Activated T-helper 17 cell treated with anti-CD3 and anti-CD28 coated beads, Interleukin-2, amount 50 U/mL, for 72 hours (primary cell): ENCODE measurements at regions not wholly inside any gene's neighbourhood (a gene's known extent, or its start where the extent isn't known, plus 50 kb on each side); places are given as distances from the start of the nearest gene placed in this dataset.

Source experiments
- ATAC-seq: fragments of 150-1000 bp; cut with Tn5 transposase; replicated peaks from 2 replicates; pipeline ENCODE4 v1.10.0; 2021; ENCODE audit warnings: mild to moderate bottlenecking, moderate library complexity
- H3K27ac Mint-ChIP-seq: one replicate; pipeline ENCODE4 v1.8.0; 2022; ENCODE audit warnings: mixed read lengths
- H3K27me3 Mint-ChIP-seq: one replicate; pipeline ENCODE4 v1.8.0; 2022; ENCODE audit warnings: mixed read lengths
- H3K36me3 Mint-ChIP-seq: one replicate; pipeline ENCODE4 v1.8.0; 2022; ENCODE audit warnings: low read depth, mild to moderate bottlenecking, mixed read lengths
- H3K4me1 Mint-ChIP-seq: one replicate; pipeline ENCODE4 v1.8.0; 2022; ENCODE audit warnings: mixed read lengths
- H3K4me3 Mint-ChIP-seq: one replicate; pipeline ENCODE4 v1.8.0; 2022; ENCODE audit warnings: mild to moderate bottlenecking, mixed read lengths
- H3K9me3 Mint-ChIP-seq: one replicate; pipeline ENCODE4 v1.8.0; 2022; ENCODE audit warnings: mixed read lengths

- H3K4me3 Mint-ChIP-seq: no peak overlapping the region
- no peaks in the 10 kb centered on the region for H3K27me3 Mint-ChIP-seq
- H3K4me1 Mint-ChIP-seq: no peaks in the 10 kb centered on the region
- H3K9me3 Mint-ChIP-seq: peaks cover 18% of the 10 kb centered on the region
- no peak overlapping the region for H3K27ac Mint-ChIP-seq
- no peaks in the 10 kb centered on the region for H3K36me3 Mint-ChIP-seq
- ATAC-seq: no peak
These were observed 2067.7 kb downstream of the ARAP2 start for GRCh38 chr4:34176609-34177008.

- no peak for ATAC-seq
- Mint-ChIP-seq H3K4me1 (no peaks in the 10 kb centered on the region), H3K4me3 (no peak overlapping the region), H3K27ac (no peak overlapping the region), H3K27me3 (no peaks in the 10 kb centered on the region), H3K9me3 (peaks cover 14% of the 10 kb centered on the region), H3K36me3 (no peaks in the 10 kb centered on the region)
These were observed 2065.8 kb downstream of the ARAP2 start for GRCh38 chr4:34178476-34178875.

DNA sequence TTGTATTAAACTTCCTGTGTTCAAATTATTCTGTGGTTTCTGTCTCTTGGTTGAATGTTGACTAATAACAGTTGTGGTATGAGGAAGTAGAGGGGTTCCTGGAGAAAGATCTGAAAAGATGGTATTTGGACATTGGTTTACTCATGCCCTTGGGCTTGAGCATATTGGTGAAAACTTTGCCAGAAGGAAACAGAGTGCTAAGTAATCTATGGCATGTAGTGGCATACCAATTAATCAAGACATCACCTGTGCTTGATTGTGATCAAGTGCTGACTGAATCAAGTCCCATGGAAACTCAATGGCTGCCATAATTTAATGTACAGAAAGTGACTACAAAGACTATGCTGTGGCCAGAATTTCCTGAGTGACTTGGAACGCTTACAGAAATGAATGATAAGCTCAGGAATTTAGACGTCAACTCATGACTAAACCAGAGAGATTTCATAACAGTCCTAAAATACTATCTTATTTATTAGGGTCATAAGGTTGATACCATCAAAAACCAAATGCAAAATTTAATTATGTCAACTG, 2062.9 kb downstream of the ARAP2 start:
- no peak overlapping the region for H3K27ac Mint-ChIP-seq
- H3K9me3 Mint-ChIP-seq: peaks cover 13% of the 10 kb centered on the region
- no peaks in the 10 kb centered on the region for H3K36me3 Mint-ChIP-seq
- ATAC-seq: no peak
- no peak overlapping the region for H3K4me3 Mint-ChIP-seq
- H3K27me3 Mint-ChIP-seq: no peaks in the 10 kb centered on the region
- no peaks in the 10 kb centered on the region for H3K4me1 Mint-ChIP-seq

- H3K27ac Mint-ChIP-seq: no peak overlapping the region
- no peaks in the 10 kb centered on the region for H3K4me1 Mint-ChIP-seq
- peaks cover 13% of the 10 kb centered on the region for H3K9me3 Mint-ChIP-seq
- H3K4me3 Mint-ChIP-seq: no peak overlapping the region
- ATAC-seq: no peak
- H3K36me3 Mint-ChIP-seq: no peaks in the 10 kb centered on the region
- H3K27me3 Mint-ChIP-seq: no peaks in the 10 kb centered on the region
These were observed 2062.4 kb downstream of the ARAP2 start for GRCh38 chr4:34181891-34182290.

GRCh38 chr4:34182306-34182705, 2062.0 kb downstream of the ARAP2 start:
- Mint-ChIP-seq H3K9me3 (peaks cover 13% of the 10 kb centered on the region), H3K4me1 (no peaks in the 10 kb centered on the region), H3K36me3 (no peaks in the 10 kb centered on the region), H3K4me3 (no peak overlapping the region), H3K27me3 (no peaks in the 10 kb centered on the region), H3K27ac (no peak overlapping the region)
- ATAC-seq: no peak

DNA sequence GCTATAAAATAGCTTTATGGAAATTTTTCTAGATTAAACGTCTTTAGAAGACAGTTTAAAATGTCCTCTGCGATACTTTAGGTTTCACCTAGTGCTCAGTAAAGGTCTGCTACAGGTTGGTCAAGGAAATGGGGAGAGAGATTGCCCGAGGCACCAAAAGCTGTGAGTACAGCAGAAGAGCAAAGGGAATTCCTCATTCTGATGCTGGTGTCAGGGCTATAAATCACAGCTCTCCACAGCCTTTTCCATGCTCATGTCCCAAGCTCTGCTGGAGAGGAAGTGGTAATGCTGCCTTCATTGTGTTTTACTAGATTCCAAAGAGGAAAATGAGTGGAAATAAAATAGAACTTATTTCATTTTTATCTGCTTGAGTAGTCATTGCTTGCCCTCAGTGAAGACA, 2060.4 kb downstream of the ARAP2 start:
- no peaks in the 10 kb centered on the region for H3K27me3 Mint-ChIP-seq
- no peaks in the 10 kb centered on the region for H3K36me3 Mint-ChIP-seq
- ATAC-seq: no peak
- peaks cover 16% of the 10 kb centered on the region for H3K9me3 Mint-ChIP-seq
- no peaks in the 10 kb centered on the region for H3K4me1 Mint-ChIP-seq
- H3K4me3 Mint-ChIP-seq: no peak overlapping the region
- H3K27ac Mint-ChIP-seq: no peak overlapping the region

GRCh38 chr4:34187056-34187455, 2057.3 kb downstream of the ARAP2 start:
- no peaks in the 10 kb centered on the region for H3K36me3 Mint-ChIP-seq
- peaks cover 18% of the 10 kb centered on the region for H3K9me3 Mint-ChIP-seq

DNA sequence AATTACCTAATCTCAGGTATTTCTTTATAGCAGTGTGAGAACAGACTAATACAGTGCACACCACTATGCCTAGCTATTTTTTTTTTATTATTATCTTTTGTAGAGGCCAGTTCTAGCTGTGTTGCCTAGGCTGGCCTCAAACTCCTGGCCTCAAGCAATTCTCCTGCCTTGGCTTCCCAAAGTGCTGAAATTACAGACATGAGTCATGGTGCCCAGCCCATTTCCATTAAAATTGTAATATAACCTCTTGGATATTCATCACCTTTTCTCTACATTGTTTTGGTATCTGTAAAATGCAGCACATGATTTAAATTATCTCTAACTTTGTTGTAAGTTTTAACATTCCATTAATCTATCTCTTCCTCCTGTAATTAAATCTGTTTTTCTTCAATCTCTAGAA, 2052.9 kb downstream of the ARAP2 start:
- no peaks in the 10 kb centered on the region for H3K4me1 Mint-ChIP-seq
- H3K27me3 Mint-ChIP-seq: no peaks in the 10 kb centered on the region
- no peak for ATAC-seq
- no peak overlapping the region for H3K4me3 Mint-ChIP-seq
- no peak overlapping the region for H3K27ac Mint-ChIP-seq
- no peaks in the 10 kb centered on the region for H3K36me3 Mint-ChIP-seq
- H3K9me3 Mint-ChIP-seq: peaks cover 14% of the 10 kb centered on the region

More at GRCh38 chr4:34187056-34187455, 2057.3 kb downstream of the ARAP2 start:
- no peak overlapping the region for H3K4me3 Mint-ChIP-seq
- H3K27me3 Mint-ChIP-seq: no peaks in the 10 kb centered on the region
- no peak overlapping the region for H3K27ac Mint-ChIP-seq
- H3K4me1 Mint-ChIP-seq: no peaks in the 10 kb centered on the region
- no peak for ATAC-seq

GRCh38 chr4:34193451-34194154, 2050.7 kb downstream of the ARAP2 start:
- H3K4me1 Mint-ChIP-seq: no peaks in the 10 kb centered on the region
- no peaks in the 10 kb centered on the region for H3K36me3 Mint-ChIP-seq
- H3K9me3 Mint-ChIP-seq: peaks cover 11% of the 10 kb centered on the region
- no peak overlapping the region for H3K4me3 Mint-ChIP-seq
- H3K27ac Mint-ChIP-seq: no peak overlapping the region
- no peak for ATAC-seq
- H3K27me3 Mint-ChIP-seq: no peaks in the 10 kb centered on the region

GRCh38 chr4:34194585-34194984, 2049.7 kb downstream of the ARAP2 start:
- no peak overlapping the region for H3K4me3 Mint-ChIP-seq
- H3K36me3 Mint-ChIP-seq: no peaks in the 10 kb centered on the region
- H3K4me1 Mint-ChIP-seq: no peaks in the 10 kb centered on the region
- H3K27me3 Mint-ChIP-seq: no peaks in the 10 kb centered on the region
- H3K27ac Mint-ChIP-seq: no peak overlapping the region
- H3K9me3 Mint-ChIP-seq: peaks cover 6% of the 10 kb centered on the region
- ATAC-seq: no peak

DNA sequence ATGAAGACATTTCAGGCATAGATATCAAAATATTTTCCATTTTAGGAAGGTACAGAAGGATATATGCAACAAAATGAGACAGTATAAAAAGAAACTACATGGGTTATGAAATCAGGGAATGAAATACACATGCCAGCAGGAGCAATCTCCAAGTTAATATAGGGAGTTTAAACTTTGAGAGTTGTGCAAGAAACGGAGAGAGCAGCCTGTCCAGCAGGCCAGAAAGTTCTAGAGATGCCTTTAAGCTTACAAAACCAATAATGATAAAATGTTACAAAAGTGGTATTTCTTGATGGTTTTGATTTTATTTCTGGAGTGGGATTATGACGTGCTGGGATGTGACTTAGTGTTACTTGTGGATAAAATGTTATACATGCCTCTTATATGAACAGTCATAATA, 2047.9 kb downstream of the ARAP2 start:
- Mint-ChIP-seq H3K4me3 (no peak overlapping the region), H3K36me3 (no peaks in the 10 kb centered on the region), H3K9me3 (peaks cover 6% of the 10 kb centered on the region), H3K4me1 (no peaks in the 10 kb centered on the region), H3K27me3 (no peaks in the 10 kb centered on the region), H3K27ac (no peak overlapping the region)
- no peak for ATAC-seq

- peaks cover 10% of the 10 kb centered on the region for H3K9me3 Mint-ChIP-seq
- H3K4me1 Mint-ChIP-seq: no peaks in the 10 kb centered on the region
- no peaks in the 10 kb centered on the region for H3K27me3 Mint-ChIP-seq
- no peak overlapping the region for H3K27ac Mint-ChIP-seq
- ATAC-seq: no peak
- no peak overlapping the region for H3K4me3 Mint-ChIP-seq
- H3K36me3 Mint-ChIP-seq: no peaks in the 10 kb centered on the region
These were observed 2045.3 kb downstream of the ARAP2 start for GRCh38 chr4:34198966-34199365.

DNA sequence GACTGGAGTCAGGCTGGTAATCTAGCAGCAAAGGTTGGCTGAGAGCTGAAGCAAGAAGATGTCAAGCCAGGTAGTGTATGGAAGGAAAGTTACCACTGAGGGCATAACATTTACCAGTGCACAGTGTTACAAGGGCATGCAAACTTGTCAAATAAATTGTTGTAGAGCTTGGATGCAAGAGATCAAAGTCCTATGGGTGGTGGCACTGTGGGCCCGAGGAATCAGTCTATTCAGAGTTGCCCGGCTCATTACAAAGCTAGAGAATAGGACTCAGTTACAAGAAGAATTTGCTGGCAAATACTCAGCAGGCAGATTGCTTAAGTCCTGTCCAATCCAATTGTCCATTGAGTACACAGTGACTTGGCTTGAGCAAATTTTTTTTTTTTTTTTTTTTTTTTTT, 2043.8 kb downstream of the ARAP2 start:
- Mint-ChIP-seq H3K27me3 (no peaks in the 10 kb centered on the region), H3K4me1 (no peaks in the 10 kb centered on the region), H3K4me3 (no peak overlapping the region), H3K9me3 (peaks cover 10% of the 10 kb centered on the region), H3K36me3 (no peaks in the 10 kb centered on the region), H3K27ac (no peak overlapping the region)
- ATAC-seq: no peak

- H3K27me3 Mint-ChIP-seq: no peaks in the 10 kb centered on the region
- H3K36me3 Mint-ChIP-seq: no peaks in the 10 kb centered on the region
- no peaks in the 10 kb centered on the region for H3K4me1 Mint-ChIP-seq
- peaks cover 10% of the 10 kb centered on the region for H3K9me3 Mint-ChIP-seq
- ATAC-seq: no peak
- no peak overlapping the region for H3K27ac Mint-ChIP-seq
- no peak overlapping the region for H3K4me3 Mint-ChIP-seq
These were observed 2042.2 kb downstream of the ARAP2 start for GRCh38 chr4:34202154-34202553.

GRCh38 chr4:34220601-34221000, 2023.7 kb downstream of the ARAP2 start:
- H3K4me1 Mint-ChIP-seq: no peaks in the 10 kb centered on the region
- H3K4me3 Mint-ChIP-seq: no peak overlapping the region
- no peaks in the 10 kb centered on the region for H3K36me3 Mint-ChIP-seq
- H3K9me3 Mint-ChIP-seq: peaks cover 5% of the 10 kb centered on the region
- no peaks in the 10 kb centered on the region for H3K27me3 Mint-ChIP-seq
- ATAC-seq: no peak
- H3K27ac Mint-ChIP-seq: no peak overlapping the region

DNA sequence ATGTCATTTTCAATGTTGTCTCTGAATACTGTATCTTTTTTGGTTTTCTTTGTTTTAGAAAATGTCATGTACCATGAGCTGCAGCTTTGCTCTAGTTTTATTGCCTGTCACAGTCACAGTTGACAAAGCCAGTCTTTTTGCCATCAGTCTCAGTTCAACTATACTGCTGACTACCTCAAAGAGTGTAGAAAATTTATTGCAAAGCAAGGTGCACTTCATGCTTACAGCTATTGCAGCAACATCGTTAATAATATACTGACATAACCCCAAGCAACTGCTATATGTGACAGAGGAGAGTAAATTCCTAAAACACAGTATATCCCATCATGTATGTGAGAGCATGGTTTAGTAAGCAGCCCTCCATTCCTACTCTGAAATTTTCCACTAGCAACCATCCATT, 2022.3 kb downstream of the ARAP2 start:
- Mint-ChIP-seq H3K27me3 (no peaks in the 10 kb centered on the region), H3K9me3 (peaks cover 8% of the 10 kb centered on the region), H3K4me3 (no peak overlapping the region), H3K27ac (no peak overlapping the region), H3K4me1 (no peaks in the 10 kb centered on the region), H3K36me3 (no peaks in the 10 kb centered on the region)
- no peak for ATAC-seq
